Stimulated activated CD4-positive, alpha-beta T cell treated with anti-CD3 and anti-CD28 coated beads, Interleukin-2, amount 100 ng/mL, for 48 hours (primary cell): ENCODE measurements at regions not wholly inside any gene's neighbourhood (a gene's known extent, or its start where the extent isn't known, plus 50 kb on each side); places are given as distances from the start of the nearest gene placed in this dataset.
"Not testable (repeated sequence)": the region's sequence is repeated elsewhere in the genome, so short reads cannot be mapped to it uniquely, and the experiment has no call there.

Experiments used
- DNase-seq, 2 donors: peaks; one replicate each; pipeline ENCODE4 v3.0.0-alpha.2; 2020

DNA sequence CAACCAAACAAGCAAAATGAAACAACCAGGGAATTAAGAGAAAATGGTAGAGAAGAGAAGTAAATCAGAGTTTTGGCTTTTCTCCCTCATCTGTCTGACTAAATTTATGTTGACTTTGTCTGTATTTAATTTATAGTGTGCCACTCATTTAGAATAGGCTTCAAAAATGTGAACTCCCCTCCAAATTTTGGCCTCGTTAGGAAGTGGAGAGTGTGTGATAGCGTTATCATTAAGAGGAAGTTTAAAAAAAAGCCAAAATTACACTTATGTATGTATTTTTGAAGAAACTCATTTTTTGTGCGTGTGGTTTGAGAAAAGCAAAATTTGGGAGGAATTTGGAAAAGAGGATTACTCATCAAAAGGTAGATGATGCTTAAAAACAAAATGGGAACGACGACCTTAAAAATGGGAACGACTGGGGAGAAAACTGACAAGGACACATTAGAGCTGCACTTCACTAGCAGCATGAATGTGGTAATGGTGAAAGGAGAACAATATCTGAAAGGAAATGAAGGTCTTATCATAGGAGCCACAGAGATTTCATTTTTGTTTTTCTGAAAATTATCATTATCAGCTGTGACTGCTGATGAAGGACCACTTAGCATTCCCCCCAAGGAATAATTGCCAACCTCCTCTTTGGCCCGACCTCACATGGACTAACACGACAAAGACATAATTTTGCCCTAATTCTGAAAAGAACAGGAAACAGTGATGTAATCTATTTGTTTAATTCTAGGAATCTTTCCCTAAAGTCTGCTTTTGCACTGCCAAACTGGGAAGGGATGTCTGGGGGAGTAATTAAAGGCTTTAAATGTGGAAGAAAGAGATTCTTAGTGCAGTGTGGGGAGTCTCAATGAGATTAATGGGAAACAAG is 163.2 kb upstream of the P2RY1 start:
- DNase-seq, result no peak

- no peak for DNase-seq
Measured at GRCh38 chr3:152672320-152672649, 162.6 kb upstream of the P2RY1 start.

- no peak for DNase-seq
Measured at GRCh38 chr3:152676810-152677379, 158.0 kb upstream of the P2RY1 start.

DNA sequence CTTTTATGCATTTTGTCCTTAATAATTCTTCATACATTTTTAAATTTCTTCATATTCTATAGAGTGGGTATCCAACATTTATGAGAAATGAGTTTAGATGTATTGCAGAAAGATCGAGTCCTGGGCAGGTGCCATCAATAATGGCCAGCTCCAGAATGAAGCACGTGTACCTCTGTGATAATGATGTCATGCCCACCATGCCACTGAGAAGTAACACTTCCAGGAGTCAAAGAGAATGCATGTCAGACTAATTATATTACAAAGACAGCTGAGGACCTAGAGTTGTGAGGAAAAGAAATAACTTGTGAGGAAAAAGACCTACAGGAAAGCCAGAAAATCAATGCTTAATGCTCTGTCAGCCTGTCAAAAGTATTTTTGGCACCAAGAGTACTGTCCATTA is 157.4 kb upstream of the P2RY1 start:
- no peak for DNase-seq

DNA sequence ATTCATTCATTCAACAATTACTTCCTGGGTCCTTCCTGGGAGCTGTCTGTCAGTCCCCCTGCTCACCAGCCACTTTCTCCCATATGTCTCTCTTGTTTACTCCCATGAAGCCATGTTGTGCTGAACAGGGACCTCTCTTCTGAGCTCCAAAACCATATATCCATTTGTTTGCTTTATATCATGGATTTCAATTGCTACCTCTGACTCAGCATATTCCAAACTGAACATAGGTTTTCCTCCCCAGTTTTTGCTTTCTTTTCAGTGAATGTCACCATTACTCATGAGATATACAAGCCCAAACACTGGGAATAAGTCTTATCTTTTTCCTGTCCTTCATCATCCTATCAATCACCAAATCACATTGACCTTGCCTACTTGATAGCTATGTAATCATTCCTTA is 152.5 kb upstream of the P2RY1 start:
- no peak for DNase-seq

- no peak for DNase-seq
Measured at GRCh38 chr3:152683521-152683999, 151.4 kb upstream of the P2RY1 start.

GRCh38 chr3:152684279-152684678 is 150.7 kb upstream of the P2RY1 start:
- no peak for DNase-seq

GRCh38 chr3:152688313-152688712 is 146.6 kb upstream of the P2RY1 start:
- no peak for DNase-seq

DNA sequence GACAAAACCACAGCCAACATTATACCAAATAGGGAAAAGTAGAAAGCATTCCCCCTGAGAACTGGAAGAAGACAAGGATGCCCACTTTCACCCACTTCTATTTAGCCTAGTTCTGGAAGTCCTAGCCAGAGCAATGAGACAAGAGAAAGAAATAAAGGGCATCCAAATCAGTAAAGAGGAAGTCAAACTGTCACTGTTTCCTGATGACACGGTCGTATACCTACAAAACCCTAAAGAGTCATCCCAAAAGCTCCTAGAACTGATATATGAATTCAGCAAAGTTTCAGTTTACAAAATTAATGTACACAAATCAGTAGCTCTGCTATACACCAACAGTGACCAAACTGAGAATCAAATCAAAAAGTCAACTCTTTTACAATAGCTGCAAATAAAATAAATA is 142.6 kb upstream of the P2RY1 start:
- not testable (repeated sequence) for DNase-seq

DNA sequence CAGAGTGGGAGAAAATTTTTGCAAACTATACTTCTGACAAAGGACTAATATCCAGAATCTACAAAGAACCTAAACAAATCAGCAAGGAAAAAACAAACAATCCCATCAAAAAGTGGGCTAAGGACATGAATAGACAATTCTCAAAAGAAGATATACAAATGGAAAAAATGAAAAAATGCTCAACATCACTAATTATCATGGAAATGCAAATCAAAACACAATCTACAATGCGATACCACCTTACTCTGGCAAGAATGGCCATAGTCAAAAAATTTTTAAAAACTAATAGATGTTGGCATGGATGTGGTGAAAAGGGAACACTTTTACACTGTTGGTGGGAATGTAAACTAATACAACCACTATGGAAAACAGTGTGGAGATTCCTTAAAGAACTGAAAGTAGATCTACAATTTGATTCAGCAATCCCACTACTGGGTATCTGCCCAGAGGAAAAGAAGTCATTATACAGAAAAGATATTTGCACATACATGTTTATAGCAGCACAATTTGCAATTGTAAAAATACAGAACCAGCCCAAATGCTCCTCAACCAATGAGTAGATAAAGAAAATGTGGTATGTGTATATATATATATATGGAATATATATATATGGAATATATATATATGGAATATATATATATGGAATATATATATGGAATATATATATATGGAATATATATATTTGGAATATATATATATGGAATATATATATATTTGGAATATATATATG is 141.2 kb upstream of the P2RY1 start:
- not testable (repeated sequence) for DNase-seq

DNA sequence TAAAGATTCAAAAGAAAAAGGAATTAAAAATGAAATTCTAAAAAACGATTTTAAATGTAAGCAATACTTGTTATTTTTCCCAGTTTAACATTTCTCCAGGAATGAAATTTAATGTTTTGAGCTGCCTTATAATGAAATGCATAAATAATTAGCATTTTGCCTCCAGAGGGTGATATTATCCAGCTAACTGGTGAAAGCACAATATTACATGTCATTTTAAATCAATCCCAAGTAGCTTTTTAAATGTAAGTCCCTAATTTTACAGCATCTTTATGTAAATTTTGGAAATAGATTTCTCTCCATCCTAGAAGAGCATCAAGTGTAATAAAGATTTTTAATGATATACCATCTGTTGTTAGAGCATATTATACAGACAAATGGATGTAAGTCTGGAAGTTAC is 139.1 kb upstream of the P2RY1 start:
- no peak for DNase-seq

DNA sequence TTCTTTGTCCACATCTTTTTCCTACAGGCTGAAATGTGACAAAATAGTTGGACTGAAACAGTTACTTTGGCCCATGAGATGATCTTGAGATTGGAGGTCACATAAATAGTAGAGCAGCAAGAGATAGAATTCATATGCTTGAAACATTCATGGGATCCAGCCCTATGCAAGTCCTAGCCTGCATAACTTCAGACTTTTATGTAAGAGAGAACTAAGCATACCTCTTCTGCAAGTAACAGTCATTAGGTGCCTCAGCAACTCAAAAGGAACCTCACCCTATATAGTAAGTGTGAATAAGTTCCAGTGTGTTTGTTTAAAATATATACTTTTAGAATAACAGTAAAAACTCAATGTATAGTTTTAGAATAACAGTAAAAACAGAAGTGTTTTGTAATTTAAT is 138.0 kb upstream of the P2RY1 start:
- DNase-seq, result no peak

DNA sequence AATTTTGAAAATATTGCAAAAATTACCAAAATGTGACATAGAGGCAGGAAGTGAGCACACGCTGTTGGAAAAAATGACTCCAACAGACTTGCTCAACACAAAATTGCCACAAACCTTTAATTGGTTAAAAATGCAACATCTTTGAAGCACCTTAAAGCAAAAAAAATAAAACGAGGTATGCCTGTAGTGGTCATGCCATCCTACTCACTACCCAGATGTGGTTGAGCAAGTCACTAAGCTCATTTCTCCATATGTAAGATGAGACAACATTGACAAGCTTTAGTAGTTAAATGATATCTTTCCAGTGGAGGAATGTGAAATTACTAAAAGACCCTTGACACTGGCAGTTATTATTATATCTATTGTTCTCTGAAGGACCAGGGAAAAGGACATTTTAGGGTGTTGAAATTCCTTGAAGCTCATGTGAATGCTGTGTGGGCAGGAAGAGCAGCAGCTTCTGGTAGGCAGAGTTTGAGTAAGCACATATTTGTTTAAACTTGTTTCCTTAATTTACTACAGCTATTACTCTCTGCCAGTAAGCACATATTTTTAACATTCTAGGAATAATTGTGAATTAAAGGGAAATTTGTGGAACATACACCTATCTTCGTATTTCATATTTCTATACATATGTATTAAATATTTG is 131.6 kb upstream of the P2RY1 start:
- no peak for DNase-seq

DNA sequence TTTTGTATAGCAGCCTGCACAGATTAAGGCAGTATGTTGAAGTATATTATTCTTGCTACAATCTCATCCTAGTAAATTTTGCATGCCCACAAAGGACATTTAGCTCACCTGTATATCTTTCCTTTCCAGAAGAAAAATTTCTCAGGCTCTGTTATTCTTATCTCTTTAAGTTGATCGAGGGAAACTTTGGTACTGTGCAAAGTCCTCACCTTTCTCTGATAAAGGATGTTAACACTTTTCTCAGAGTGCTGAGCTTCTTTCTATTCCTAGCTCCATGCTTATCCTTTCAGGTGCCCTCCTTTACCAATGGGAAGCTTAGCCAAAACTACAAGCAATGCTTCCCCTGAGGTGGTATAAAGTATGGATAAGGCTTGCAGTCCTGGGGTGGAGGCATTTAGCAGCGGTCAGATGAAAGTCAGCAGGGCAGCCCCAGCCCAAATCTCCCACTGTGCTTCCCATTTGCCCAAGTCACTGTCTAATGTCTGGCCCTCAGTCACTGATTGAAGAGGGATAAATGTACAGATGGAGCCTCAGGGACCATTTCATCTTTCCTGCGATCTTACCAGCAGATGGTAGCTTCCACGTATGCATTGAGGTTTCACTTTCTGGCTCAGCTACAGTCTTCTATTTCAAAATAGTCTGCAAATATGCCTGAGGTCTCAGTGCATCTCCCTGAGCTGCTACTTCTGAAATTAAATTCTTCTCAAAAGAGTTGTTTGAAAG is 127.8 kb upstream of the P2RY1 start:
- DNase-seq, result no peak

GRCh38 chr3:152709659-152710058 is 125.3 kb upstream of the P2RY1 start:
- no peak for DNase-seq

DNA sequence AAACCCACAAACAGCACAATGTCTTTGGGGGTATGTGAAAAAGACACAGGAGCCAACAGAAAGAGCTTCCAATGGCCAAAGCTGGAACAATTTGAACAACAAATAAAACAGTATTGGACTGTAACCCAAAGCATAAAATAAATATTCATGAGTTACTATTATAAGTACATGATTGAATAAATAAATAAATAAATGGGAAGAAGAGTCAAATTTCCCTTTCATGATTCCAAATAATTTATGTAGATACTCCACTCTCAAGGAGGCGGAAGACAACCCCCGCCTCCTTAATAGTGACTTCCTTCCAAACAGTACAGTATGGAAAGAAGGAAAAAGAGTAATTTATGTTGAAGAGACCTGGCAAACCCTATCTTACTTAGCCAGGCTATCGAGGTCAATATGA is 124.4 kb upstream of the P2RY1 start:
- DNase-seq, result no peak

GRCh38 chr3:152713989-152714388 is 120.9 kb upstream of the P2RY1 start:
- no peak for DNase-seq

GRCh38 chr3:152714507-152714906 is 120.4 kb upstream of the P2RY1 start:
- DNase-seq, result no peak

GRCh38 chr3:152717252-152717651 is 117.7 kb upstream of the P2RY1 start:
- no peak for DNase-seq

GRCh38 chr3:152718810-152719209 is 116.1 kb upstream of the P2RY1 start:
- DNase-seq, result no peak

- no peak for DNase-seq
Measured at GRCh38 chr3:152719264-152719663, 115.7 kb upstream of the P2RY1 start.

DNA sequence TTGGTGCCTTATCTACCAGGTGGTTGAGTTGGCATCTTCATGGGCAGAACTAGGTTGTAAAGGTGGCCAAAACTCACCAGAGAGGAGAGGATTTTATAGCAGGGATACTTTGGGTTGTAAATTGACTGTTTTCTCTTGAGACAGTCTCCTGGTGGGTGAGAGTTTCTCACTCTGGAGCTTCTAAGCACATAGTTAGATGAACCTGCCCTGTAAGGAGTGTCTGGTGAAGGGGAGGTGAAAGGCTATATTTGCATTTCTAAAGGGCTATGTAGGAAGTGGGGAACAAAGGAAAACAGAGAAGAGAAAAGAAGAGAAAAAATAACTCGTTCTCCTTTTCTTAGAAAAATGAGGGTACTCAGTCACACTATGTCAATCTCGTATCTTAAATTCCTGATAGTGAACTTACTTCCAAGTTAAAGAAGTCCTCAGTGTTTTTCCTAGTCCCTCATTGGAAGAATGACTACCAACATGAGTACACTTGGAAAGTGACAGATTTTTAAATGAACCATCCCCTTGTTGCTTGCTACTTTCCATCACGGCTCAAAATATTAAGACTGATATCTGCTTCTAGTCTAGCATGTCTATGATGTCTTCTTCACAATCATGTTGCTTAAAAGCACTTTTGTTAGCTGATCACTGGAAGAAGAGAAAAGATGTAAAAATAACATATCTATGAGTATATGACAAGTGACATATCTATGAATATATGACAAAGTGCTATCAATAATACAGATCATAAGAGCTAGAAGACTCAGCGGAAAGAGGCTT is 113.8 kb upstream of the P2RY1 start:
- DNase-seq, result no peak
